DND-41 (cell line): ENCODE measurements at regions not wholly inside any gene's neighbourhood (a gene's known extent, or its start where the extent isn't known, plus 50 kb on each side); places are given as distances from the start of the nearest gene placed in this dataset.

Source experiments
- CTCF ChIP-seq: IDR thresholded peaks from 2 replicates; pipeline ENCODE4 v1.5.1; 2012; ENCODE audit warnings: borderline replicate concordance, low read length, moderate library complexity, mild to moderate bottlenecking; ENCODE audit not compliant: poor library complexity, severe bottlenecking; ENCODE audit errors: extremely low read depth
- EZH2 ChIP-seq: IDR thresholded peaks from 3 replicates; pipeline ENCODE4 v1.6.1; 2012; ENCODE audit warnings: borderline replicate concordance, low read depth, mild to moderate bottlenecking, moderate library complexity, low read length, inconsistent platforms; ENCODE audit not compliant: severe bottlenecking

GRCh38 chr1:201645956-201646355 is 107.0 kb downstream of the NAV1 start:
- TF ChIP-seq CTCF (no peak), EZH2 (no peak)
